ENCODE measurements at regions not wholly inside any gene's neighbourhood (a gene's known extent, or its start where the extent isn't known, plus 50 kb on each side); places are given as distances from the start of the nearest gene placed in this dataset.

- TF ChIP-seq CTCF (IDR thresholded peaks at IDR 0.05), result no peak
- no peak for DNase-seq (ENCODE audit: low spot score)
- H3K27ac ChIP-seq, result no peak overlapping the region
- no peaks in the 10 kb centered on the region for H3K27me3 ChIP-seq
- H3K4me1 ChIP-seq, result no peaks in the 10 kb centered on the region
- H3K9me3 ChIP-seq, result peaks cover 0 to 3% of the 10 kb centered on the region in 2 donors
- H3K4me3 ChIP-seq, result no peak overlapping the region
- no peaks in the 10 kb centered on the region for H3K36me3 ChIP-seq
Measured at GRCh38 chr6:169310983-169311382, 57.3 kb upstream of the THBS2 start.
